ENCODE measurements at regions not wholly inside any gene's neighbourhood (a gene's known extent, or its start where the extent isn't known, plus 50 kb on each side); places are given as distances from the start of the nearest gene placed in this dataset.
A peak's percentile ranks its signal among the peaks of the same experiment; 100 is the strongest.

DNA sequence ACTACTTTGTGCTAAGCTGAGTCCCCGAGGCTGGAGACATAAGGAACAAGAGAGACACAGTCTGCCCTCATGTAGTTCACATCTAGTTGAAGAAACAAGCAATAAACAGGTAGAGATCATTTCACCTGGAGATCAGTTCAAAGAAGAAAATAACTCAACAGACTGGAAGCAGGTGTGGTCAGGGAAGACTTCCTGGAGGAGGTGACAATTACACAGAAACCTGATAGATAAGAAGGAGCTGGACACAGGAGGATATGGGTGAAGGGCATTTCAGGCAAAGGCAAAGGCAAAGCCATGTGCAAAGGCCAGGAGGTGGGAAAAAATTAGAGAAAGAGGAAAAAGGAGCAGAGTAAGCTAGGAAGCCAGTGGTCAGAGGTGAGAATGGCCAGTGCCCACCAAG lies 115.6 kb downstream of the MN1 start:
- no peak for DNase-seq (ENCODE audit: low spot score)

- DNase-seq (ENCODE audit: low spot score), result peak; percentile 92
Measured at GRCh38 chr22:27686534-27686933, 115.0 kb downstream of the MN1 start.

- DNase-seq (ENCODE audit: low spot score), result no peak
Measured at GRCh38 chr22:27687984-27688545, 113.5 kb downstream of the MN1 start.

- DNase-seq (ENCODE audit: low spot score), result no peak
Measured at GRCh38 chr22:27689664-27690063, 111.9 kb downstream of the MN1 start.

- DNase-seq (ENCODE audit: low spot score), result no peak
Measured at GRCh38 chr22:27690599-27690998, 111.0 kb downstream of the MN1 start.

DNA sequence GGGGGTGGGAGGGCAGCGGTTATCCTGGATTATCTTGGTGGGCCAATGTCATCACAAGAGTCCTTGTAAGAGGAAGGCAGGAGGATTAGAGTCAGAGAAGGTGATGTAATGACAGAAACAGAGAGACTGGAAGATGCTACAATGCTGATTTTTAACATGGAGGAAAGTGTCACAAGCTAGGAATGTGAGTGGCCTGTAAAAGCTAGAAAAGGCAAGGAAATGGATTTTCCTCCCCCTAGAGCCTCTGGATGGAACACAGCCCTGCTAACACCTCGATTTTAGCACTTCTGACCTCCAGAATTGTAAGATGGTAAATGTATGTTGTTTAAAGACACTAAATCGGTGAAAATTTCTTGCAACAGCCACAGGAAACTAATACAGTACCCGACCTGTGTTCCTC lies 109.3 kb downstream of the MN1 start:
- DNase-seq (ENCODE audit: low spot score), result peak; percentile 42

DNA sequence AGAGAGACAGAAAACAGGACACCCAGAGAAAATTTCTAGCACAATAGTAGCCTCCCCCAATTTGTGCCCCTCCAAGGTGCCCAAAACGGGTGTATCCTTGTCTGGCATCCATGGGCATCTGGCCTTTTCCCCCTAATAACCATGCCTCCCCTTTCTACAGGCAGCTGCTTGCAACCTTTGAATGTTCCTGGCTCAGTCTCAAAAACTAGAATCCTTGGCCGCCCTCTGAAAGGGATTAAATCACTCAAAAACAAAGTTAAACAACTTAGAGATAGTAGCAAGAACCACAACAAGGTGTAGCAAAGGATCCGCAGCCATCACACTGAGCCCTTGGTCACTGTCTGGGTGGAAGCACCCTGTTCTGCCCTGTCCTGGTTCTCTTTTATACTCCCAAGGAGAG lies 105.6 kb downstream of the MN1 start:
- no peak for DNase-seq (ENCODE audit: low spot score)

DNA sequence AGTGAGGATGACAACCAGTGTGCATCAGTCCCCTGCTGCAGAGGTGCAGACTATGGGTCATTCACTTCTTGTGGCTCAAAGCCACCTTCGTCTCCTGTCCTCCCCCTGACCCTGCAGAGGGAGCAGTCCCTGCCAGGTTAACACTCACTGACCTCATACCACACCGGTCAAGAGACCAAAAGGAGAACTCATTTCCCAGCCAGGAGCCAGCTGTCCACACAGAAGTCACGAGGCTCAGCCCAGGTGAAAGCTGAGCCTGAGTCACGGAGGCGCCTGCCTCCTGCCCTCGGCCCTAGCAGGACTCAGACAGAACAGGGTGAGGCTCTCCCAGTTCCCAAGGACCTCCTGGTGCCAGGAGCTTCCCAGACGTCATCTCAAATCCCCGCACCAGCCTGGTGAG lies 103.7 kb downstream of the MN1 start:
- no peak for DNase-seq (ENCODE audit: low spot score)

All from hepatic stellate cell (primary cell).